ENCODE measurements at regions not wholly inside any gene's neighbourhood (a gene's known extent, or its start where the extent isn't known, plus 50 kb on each side); places are given as distances from the start of the nearest gene placed in this dataset.

DNA sequence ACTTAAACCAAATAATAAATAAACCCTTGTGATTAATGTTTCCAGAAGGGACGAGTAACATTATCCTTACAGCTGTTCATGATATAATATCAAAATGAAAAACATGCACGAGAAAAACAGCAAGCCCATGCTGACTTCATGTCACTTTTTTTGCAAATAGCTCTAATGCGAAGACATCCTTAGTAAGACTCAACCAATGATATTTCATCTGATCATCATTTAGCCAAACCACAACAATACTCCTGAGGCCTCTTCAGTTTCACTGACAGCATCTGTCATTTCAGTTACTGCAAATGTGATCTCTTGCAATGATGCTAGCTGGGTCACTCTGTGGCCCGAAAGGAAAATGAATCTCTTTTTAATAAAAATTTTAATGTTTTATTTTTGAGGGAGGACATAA, 74.0 kb downstream of the POLR2M start:
- TF ChIP-seq, protein P1, sequence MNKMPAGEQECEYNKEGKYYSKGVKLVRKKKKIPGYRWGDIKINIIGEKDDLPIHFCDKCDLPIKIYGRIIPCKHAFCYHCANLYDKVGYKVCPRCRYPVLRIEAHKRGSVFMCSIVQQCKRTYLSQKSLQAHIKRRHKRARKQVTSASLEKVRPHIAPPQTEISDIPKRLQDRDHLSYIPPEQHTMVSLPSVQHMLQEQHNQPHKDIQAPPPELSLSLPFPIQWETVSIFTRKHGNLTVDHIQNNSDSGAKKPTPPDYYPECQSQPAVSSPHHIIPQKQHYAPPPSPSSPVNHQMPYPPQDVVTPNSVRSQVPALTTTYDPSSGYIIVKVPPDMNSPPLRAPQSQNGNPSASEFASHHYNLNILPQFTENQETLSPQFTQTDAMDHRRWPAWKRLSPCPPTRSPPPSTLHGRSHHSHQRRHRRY (tag by site-specific recombination; IDR thresholded peaks at IDR 0.05) = no peak
- TF ChIP-seq, protein P2, sequence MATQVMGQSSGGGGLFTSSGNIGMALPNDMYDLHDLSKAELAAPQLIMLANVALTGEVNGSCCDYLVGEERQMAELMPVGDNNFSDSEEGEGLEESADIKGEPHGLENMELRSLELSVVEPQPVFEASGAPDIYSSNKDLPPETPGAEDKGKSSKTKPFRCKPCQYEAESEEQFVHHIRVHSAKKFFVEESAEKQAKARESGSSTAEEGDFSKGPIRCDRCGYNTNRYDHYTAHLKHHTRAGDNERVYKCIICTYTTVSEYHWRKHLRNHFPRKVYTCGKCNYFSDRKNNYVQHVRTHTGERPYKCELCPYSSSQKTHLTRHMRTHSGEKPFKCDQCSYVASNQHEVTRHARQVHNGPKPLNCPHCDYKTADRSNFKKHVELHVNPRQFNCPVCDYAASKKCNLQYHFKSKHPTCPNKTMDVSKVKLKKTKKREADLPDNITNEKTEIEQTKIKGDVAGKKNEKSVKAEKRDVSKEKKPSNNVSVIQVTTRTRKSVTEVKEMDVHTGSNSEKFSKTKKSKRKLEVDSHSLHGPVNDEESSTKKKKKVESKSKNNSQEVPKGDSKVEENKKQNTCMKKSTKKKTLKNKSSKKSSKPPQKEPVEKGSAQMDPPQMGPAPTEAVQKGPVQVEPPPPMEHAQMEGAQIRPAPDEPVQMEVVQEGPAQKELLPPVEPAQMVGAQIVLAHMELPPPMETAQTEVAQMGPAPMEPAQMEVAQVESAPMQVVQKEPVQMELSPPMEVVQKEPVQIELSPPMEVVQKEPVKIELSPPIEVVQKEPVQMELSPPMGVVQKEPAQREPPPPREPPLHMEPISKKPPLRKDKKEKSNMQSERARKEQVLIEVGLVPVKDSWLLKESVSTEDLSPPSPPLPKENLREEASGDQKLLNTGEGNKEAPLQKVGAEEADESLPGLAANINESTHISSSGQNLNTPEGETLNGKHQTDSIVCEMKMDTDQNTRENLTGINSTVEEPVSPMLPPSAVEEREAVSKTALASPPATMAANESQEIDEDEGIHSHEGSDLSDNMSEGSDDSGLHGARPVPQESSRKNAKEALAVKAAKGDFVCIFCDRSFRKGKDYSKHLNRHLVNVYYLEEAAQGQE (tag by site-specific recombination; IDR thresholded peaks at IDR 0.05) = no peak
- TF ChIP-seq, protein P3, sequence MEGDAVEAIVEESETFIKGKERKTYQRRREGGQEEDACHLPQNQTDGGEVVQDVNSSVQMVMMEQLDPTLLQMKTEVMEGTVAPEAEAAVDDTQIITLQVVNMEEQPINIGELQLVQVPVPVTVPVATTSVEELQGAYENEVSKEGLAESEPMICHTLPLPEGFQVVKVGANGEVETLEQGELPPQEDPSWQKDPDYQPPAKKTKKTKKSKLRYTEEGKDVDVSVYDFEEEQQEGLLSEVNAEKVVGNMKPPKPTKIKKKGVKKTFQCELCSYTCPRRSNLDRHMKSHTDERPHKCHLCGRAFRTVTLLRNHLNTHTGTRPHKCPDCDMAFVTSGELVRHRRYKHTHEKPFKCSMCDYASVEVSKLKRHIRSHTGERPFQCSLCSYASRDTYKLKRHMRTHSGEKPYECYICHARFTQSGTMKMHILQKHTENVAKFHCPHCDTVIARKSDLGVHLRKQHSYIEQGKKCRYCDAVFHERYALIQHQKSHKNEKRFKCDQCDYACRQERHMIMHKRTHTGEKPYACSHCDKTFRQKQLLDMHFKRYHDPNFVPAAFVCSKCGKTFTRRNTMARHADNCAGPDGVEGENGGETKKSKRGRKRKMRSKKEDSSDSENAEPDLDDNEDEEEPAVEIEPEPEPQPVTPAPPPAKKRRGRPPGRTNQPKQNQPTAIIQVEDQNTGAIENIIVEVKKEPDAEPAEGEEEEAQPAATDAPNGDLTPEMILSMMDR (tag by site-specific recombination; IDR thresholded peaks at IDR 0.05) = no peak
- no peak for TF ChIP-seq OVOL3 (tag by site-specific recombination; IDR thresholded peaks at IDR 0.05)
- TF ChIP-seq ZNF521 (tag by site-specific recombination; IDR thresholded peaks at IDR 0.05) = no peak
- no peak for TF ChIP-seq ZNF677 (tag by site-specific recombination; IDR thresholded peaks at IDR 0.05)
- no peak for TF ChIP-seq ZBTB8A (tag by site-specific recombination; IDR thresholded peaks at IDR 0.05)
- TF ChIP-seq ZNF791 (tag by site-specific recombination; IDR thresholded peaks at IDR 0.05) = no peak
- TF ChIP-seq, protein P4, sequence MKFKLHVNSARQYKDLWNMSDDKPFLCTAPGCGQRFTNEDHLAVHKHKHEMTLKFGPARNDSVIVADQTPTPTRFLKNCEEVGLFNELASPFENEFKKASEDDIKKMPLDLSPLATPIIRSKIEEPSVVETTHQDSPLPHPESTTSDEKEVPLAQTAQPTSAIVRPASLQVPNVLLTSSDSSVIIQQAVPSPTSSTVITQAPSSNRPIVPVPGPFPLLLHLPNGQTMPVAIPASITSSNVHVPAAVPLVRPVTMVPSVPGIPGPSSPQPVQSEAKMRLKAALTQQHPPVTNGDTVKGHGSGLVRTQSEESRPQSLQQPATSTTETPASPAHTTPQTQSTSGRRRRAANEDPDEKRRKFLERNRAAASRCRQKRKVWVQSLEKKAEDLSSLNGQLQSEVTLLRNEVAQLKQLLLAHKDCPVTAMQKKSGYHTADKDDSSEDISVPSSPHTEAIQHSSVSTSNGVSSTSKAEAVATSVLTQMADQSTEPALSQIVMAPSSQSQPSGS (tag by site-specific recombination; IDR thresholded peaks at IDR 0.05; ENCODE audit: low read depth) = no peak
- TF ChIP-seq, protein P5, sequence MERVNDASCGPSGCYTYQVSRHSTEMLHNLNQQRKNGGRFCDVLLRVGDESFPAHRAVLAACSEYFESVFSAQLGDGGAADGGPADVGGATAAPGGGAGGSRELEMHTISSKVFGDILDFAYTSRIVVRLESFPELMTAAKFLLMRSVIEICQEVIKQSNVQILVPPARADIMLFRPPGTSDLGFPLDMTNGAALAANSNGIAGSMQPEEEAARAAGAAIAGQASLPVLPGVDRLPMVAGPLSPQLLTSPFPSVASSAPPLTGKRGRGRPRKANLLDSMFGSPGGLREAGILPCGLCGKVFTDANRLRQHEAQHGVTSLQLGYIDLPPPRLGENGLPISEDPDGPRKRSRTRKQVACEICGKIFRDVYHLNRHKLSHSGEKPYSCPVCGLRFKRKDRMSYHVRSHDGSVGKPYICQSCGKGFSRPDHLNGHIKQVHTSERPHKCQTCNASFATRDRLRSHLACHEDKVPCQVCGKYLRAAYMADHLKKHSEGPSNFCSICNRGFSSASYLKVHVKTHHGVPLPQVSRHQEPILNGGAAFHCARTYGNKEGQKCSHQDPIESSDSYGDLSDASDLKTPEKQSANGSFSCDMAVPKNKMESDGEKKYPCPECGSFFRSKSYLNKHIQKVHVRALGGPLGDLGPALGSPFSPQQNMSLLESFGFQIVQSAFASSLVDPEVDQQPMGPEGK (tag by site-specific recombination; IDR thresholded peaks at IDR 0.05) = no peak
- no peak for TF ChIP-seq ZNF585B (tag by site-specific recombination; IDR thresholded peaks at IDR 0.05)

All from HEK293 (cell line).